ENCODE measurements at regions not wholly inside any gene's neighbourhood (a gene's known extent, or its start where the extent isn't known, plus 50 kb on each side); places are given as distances from the start of the nearest gene placed in this dataset.

GRCh38 chr2:129492548-129492947, 486.9 kb upstream of the RAB6C start:
- Histone ChIP-seq H3K9me2 (replicated peaks; ENCODE audit: insufficient read depth, low read length) (no peaks in the 10 kb centered on the region), H3F3A (ENCODE audit: insufficient read depth) (no peaks in the 10 kb centered on the region), H3K27me3 (ENCODE audit: low read length) (no peaks in the 10 kb centered on the region), H3K9me3 (ENCODE audit: insufficient read depth, low read length) (no peaks in the 10 kb centered on the region), H3K9ac (ENCODE audit: low read length) (no peak overlapping the region), H3K27ac (ENCODE audit: low read depth, low read length) (no peak overlapping the region), H3K79me2 (ENCODE audit: insufficient read depth, low read length) (no peaks in the 10 kb centered on the region), H2AFZ (ENCODE audit: low read depth, low read length, severe bottlenecking) (no peak overlapping the region), H3K4me2 (ENCODE audit: low read depth, low read length, poor library complexity, severe bottlenecking) (no peak overlapping the region), H3K4me3 (ENCODE audit: insufficient read depth, low read length, poor library complexity, severe bottlenecking) (no peak overlapping the region), H3K36me3 (ENCODE audit: low read length) (no peaks in the 10 kb centered on the region), H4K20me1 (ENCODE audit: low read depth, low read length) (no peaks in the 10 kb centered on the region)
- TF ChIP-seq EZH2phosphoT487 (conservative IDR thresholded peaks at IDR 0.05; ENCODE audit: low read length) (no peak), CTCF (IDR thresholded peaks at IDR 0.05; ENCODE audit: insufficient read depth, low read length, poor library complexity, severe bottlenecking) (no peak)

- Histone ChIP-seq H3K36me3 (ENCODE audit: low read length) (no peaks in the 10 kb centered on the region), H4K20me1 (ENCODE audit: low read depth, low read length) (no peaks in the 10 kb centered on the region), H3K27ac (ENCODE audit: low read depth, low read length) (no peak overlapping the region), H3K4me3 (ENCODE audit: insufficient read depth, low read length, poor library complexity, severe bottlenecking) (no peak overlapping the region), H3K79me2 (ENCODE audit: insufficient read depth, low read length) (no peaks in the 10 kb centered on the region), H2AFZ (ENCODE audit: low read depth, low read length, severe bottlenecking) (no peak overlapping the region), H3K27me3 (ENCODE audit: low read length) (no peaks in the 10 kb centered on the region), H3K9ac (ENCODE audit: low read length) (no peak overlapping the region), H3K4me2 (ENCODE audit: low read depth, low read length, poor library complexity, severe bottlenecking) (no peak overlapping the region), H3F3A (ENCODE audit: insufficient read depth) (no peaks in the 10 kb centered on the region), H3K9me3 (ENCODE audit: insufficient read depth, low read length) (no peaks in the 10 kb centered on the region), H3K9me2 (replicated peaks; ENCODE audit: insufficient read depth, low read length) (no peaks in the 10 kb centered on the region)
- TF ChIP-seq EZH2phosphoT487 (conservative IDR thresholded peaks at IDR 0.05; ENCODE audit: low read length) (no peak), CTCF (IDR thresholded peaks at IDR 0.05; ENCODE audit: insufficient read depth, low read length, poor library complexity, severe bottlenecking) (no peak)
Observed at GRCh38 chr2:129499747-129500146, 479.7 kb upstream of the RAB6C start.

GRCh38 chr2:129502781-129503180, 476.7 kb upstream of the RAB6C start:
- H3K27me3 ChIP-seq (ENCODE audit: low read length), result no peaks in the 10 kb centered on the region
- no peak overlapping the region for H2AFZ ChIP-seq (ENCODE audit: low read depth, low read length, severe bottlenecking)
- no peaks in the 10 kb centered on the region for H3K9me2 ChIP-seq (replicated peaks; ENCODE audit: insufficient read depth, low read length)
- H3K9ac ChIP-seq (ENCODE audit: low read length), result no peak overlapping the region
- no peaks in the 10 kb centered on the region for H4K20me1 ChIP-seq (ENCODE audit: low read depth, low read length)
- no peak for TF ChIP-seq CTCF (IDR thresholded peaks at IDR 0.05; ENCODE audit: insufficient read depth, low read length, poor library complexity, severe bottlenecking)
- no peak for TF ChIP-seq EZH2phosphoT487 (conservative IDR thresholded peaks at IDR 0.05; ENCODE audit: low read length)
- no peaks in the 10 kb centered on the region for H3F3A ChIP-seq (ENCODE audit: insufficient read depth)
- no peak overlapping the region for H3K4me2 ChIP-seq (ENCODE audit: low read depth, low read length, poor library complexity, severe bottlenecking)
- no peaks in the 10 kb centered on the region for H3K79me2 ChIP-seq (ENCODE audit: insufficient read depth, low read length)
- H3K4me3 ChIP-seq (ENCODE audit: insufficient read depth, low read length, poor library complexity, severe bottlenecking), result no peak overlapping the region
- H3K27ac ChIP-seq (ENCODE audit: low read depth, low read length), result no peak overlapping the region
- H3K9me3 ChIP-seq (ENCODE audit: insufficient read depth, low read length), result no peaks in the 10 kb centered on the region
- no peaks in the 10 kb centered on the region for H3K36me3 ChIP-seq (ENCODE audit: low read length)
